ENCODE measurements at regions not wholly inside any gene's neighbourhood (a gene's known extent, or its start where the extent isn't known, plus 50 kb on each side); places are given as distances from the start of the nearest gene placed in this dataset.
"Not testable (repeated sequence)": the region's sequence is repeated elsewhere in the genome, so short reads cannot be mapped to it uniquely, and the experiment has no call there.

DNA sequence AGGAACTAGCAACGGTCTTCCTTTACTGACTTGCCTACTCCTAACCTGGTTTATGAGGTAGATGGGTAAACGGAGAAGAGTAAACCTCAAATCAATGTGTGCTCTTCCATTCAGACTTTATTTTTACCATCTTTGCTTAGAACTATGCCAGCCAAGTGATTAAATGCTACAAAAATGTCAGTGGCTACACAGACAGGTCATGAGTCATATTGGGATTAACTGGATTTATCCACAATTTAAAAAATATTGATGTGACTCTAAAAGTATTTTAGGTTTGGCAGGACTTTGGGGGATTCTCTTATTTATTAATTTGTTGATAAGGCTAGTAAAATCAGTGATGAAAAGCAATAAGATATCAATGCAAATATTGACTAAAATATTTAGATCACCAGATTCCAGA, 275.0 kb downstream of the PLK2 start:
- H3K4me1 Mint-ChIP-seq (ENCODE audit: low read depth): no peaks in the 10 kb centered on the region
- no peak for DNase-seq (ENCODE audit: low spot score)

DNA sequence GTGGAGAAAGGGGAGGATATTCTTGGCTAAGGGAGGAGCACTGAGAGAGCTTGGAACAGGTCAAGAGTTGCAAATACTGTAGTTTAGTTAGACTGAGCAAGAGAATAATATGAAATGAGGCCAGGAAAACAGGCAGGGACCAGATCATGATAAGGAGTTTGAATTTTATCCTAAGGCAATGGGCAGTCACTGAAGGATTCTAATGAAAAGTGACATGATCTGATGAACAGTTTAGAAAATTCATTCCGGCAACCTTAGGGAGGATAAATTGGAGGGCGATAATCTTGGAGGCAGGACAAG, 276.1 kb downstream of the PLK2 start:
- no peaks in the 10 kb centered on the region for H3K36me3 Mint-ChIP-seq (ENCODE audit: low read depth)
- H3K9me3 Mint-ChIP-seq: no peaks in the 10 kb centered on the region
- no peak for DNase-seq (ENCODE audit: low spot score)
- H3K27ac Mint-ChIP-seq: no peak overlapping the region
- no peak overlapping the region for H3K4me3 Mint-ChIP-seq
- H3K27me3 Mint-ChIP-seq (ENCODE audit: low read depth): no peaks in the 10 kb centered on the region
- no peaks in the 10 kb centered on the region for H3K4me1 Mint-ChIP-seq (ENCODE audit: low read depth)

More for the DNA sequence above, 275.0 kb downstream of the PLK2 start:
- Mint-ChIP-seq H3K27ac (no peak overlapping the region), H3K9me3 (no peaks in the 10 kb centered on the region), H3K27me3 (ENCODE audit: low read depth) (no peaks in the 10 kb centered on the region), H3K4me3 (no peak overlapping the region), H3K36me3 (ENCODE audit: low read depth) (no peaks in the 10 kb centered on the region)

DNA sequence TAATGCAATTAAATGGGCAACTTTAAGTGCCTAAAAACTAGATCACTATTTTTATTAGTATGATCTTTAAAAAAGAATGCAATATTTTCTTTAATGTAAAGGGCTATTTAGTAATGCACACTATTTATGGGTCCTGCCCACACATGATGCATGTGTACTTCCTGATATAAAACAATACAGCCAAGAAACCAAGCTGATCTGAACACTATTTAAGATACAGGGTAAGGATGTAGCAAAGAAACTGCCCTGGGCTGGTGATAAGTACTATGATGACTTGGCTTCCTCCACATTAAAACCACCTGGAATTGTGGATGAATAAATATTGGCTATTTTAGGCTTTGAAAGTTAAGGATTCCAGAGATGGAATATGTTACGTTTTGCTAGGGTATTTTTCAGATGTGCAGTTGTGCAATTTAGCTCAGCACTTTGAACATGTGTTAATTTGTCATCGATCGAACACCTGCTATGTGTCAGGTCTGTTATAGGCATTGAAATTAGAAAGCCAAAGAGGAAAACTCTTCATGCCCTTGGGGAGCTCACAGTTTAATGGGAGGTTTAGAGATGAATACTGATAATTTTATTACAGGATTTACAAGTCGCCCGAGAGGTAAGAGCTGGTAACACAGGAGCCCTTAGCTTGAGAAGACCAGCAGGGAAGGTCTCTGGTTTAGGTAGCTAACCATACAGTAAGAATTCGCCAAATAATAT, 276.7 kb downstream of the PLK2 start:
- Mint-ChIP-seq H3K27me3 (ENCODE audit: low read depth) (no peaks in the 10 kb centered on the region), H3K4me1 (ENCODE audit: low read depth) (no peaks in the 10 kb centered on the region), H3K9me3 (no peaks in the 10 kb centered on the region), H3K4me3 (no peak overlapping the region), H3K27ac (no peak overlapping the region), H3K36me3 (ENCODE audit: low read depth) (no peaks in the 10 kb centered on the region)
- no peak for DNase-seq (ENCODE audit: low spot score)

DNA sequence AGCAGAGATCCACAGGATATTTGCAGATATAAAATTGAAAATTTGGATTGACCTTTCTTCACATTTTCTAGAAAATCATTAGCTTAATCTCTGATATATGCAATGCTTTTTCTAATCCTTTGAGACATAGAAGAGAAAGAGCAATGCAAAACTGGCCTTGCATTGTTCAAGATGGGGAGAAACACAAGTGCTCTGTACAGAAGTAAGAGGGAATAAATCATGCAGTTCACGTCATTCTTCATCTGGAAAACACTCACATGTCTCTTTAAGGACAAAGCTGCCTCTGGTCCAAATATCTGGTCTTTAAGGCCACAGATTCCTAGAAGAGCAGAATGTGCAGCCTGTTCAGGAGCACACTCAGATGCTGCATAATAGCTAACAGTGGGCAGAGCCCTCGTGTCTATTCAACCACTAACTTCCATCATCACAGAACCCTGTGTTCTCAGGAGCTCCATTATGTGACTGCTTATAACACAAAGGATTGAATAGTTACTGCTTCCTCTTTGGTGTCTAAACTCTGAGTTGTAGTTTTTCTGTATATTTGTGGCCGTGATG, 277.5 kb downstream of the PLK2 start:
- Mint-ChIP-seq H3K27ac (no peak overlapping the region), H3K9me3 (no peaks in the 10 kb centered on the region), H3K36me3 (ENCODE audit: low read depth) (no peaks in the 10 kb centered on the region), H3K27me3 (ENCODE audit: low read depth) (no peaks in the 10 kb centered on the region), H3K4me3 (no peak overlapping the region), H3K4me1 (ENCODE audit: low read depth) (no peaks in the 10 kb centered on the region)
- no peak for DNase-seq (ENCODE audit: low spot score)

DNA sequence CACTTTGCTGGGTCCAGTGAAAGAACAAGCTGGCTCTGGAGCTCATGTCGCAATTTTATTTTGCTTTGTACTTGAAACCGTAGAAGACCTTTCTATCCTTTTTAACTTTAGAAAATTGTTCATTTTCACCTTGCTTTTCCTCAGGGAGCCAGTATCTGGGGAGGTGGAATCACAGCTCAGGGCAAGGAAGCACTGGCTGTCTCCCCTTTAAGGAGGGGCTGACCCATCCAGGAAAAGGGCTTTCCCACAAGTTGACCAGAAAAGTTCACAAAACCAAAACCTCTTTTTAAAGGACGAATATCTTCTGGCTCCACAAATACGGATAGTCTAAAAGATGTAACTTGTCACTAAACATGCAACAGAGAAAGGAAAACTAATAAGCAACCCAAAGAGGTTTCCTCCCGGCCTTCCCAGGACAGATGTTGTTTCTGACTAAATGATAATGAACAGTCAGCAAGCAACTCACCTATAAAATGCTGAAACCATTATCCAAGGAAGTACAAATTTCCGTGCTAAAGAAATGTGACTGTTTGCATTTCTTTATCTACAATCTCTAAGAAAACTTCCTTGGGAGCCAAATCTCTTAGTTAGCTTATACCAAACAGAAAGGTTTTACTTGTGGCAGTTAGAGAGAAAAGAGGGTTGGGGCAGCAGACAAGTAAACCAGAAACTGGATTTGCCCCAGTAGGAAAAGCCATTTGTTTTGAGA, 278.2 kb downstream of the PLK2 start:
- no peak for DNase-seq (ENCODE audit: low spot score)
- Mint-ChIP-seq H3K9me3 (no peaks in the 10 kb centered on the region), H3K27ac (no peak overlapping the region), H3K4me3 (no peak overlapping the region), H3K27me3 (ENCODE audit: low read depth) (no peaks in the 10 kb centered on the region), H3K36me3 (ENCODE audit: low read depth) (no peaks in the 10 kb centered on the region), H3K4me1 (ENCODE audit: low read depth) (no peaks in the 10 kb centered on the region)

DNA sequence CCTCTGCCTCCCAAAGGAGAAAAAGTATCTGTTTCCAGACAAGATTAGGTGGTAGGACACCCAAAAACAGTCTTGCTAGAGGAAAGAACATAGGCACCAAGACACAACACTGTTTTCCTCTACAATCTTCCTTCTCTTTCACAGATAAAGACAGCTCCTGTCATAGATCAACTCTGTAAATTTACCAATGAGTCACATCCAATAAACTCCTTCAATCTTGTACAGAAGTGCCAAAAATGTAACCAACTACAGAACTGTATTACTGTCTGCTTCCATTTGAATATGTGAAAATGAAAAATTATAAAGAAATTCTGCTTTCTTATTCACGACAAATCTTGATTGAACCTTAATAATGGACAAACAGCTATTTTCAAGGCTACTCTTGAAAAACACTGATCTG, 286.9 kb downstream of the PLK2 start:
- H3K4me3 Mint-ChIP-seq: no peak overlapping the region
- no peaks in the 10 kb centered on the region for H3K36me3 Mint-ChIP-seq (ENCODE audit: low read depth)
- H3K4me1 Mint-ChIP-seq (ENCODE audit: low read depth): no peaks in the 10 kb centered on the region
- H3K27me3 Mint-ChIP-seq (ENCODE audit: low read depth): no peaks in the 10 kb centered on the region
- no peak overlapping the region for H3K27ac Mint-ChIP-seq
- H3K9me3 Mint-ChIP-seq: no peaks in the 10 kb centered on the region
- DNase-seq (ENCODE audit: low spot score): no peak

DNA sequence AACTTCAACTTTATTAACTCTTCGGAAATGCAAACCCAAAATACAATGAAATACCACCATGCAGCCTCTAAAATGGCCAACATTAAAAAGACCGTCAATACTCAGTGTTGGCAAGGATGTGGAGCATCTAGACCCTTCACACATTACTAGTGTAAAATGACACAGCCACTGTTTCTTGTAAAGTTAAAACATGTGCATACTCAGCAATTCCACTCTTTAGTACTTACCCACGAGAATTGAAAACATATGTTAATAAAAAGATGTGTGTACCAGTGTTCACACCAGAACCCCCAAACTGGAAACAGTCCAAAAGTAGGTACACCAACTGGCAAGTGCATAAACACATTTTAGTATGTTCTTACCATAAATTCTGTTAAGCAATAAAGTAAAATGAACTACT, 294.7 kb downstream of the PLK2 start:
- Mint-ChIP-seq H3K36me3 (ENCODE audit: low read depth) (no peaks in the 10 kb centered on the region), H3K4me1 (ENCODE audit: low read depth) (no peaks in the 10 kb centered on the region), H3K27me3 (ENCODE audit: low read depth) (no peaks in the 10 kb centered on the region), H3K9me3 (no peaks in the 10 kb centered on the region), H3K27ac (no peak overlapping the region), H3K4me3 (no peak overlapping the region)
- no peak for DNase-seq (ENCODE audit: low spot score)

DNA sequence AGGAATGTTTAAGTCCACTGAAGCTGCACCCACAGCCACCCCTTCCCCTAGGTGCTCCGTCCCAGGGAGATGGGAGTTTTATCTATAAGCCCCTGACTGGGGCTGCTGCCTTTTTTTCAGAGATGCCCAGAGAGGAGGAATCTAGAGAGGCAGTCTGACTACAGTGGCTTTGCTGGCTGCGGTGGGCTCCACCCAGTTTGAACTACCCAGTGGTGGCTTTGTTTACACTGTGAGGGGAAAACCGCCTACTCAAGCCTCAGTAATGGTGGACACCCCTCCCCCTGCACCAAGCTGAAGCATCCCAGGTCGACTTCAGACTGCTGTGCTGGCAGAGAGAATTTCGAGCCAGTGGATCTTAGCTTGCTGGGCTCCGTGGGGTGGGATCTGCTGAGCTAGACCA, 298.0 kb downstream of the PLK2 start:
- DNase-seq (ENCODE audit: low spot score); H3K4me1 Mint-ChIP-seq (ENCODE audit: low read depth); H3K27ac Mint-ChIP-seq; H3K4me3 Mint-ChIP-seq; H3K27me3 Mint-ChIP-seq (ENCODE audit: low read depth); H3K9me3 Mint-ChIP-seq; H3K36me3 Mint-ChIP-seq (ENCODE audit: low read depth): not testable (repeated sequence)

DNA sequence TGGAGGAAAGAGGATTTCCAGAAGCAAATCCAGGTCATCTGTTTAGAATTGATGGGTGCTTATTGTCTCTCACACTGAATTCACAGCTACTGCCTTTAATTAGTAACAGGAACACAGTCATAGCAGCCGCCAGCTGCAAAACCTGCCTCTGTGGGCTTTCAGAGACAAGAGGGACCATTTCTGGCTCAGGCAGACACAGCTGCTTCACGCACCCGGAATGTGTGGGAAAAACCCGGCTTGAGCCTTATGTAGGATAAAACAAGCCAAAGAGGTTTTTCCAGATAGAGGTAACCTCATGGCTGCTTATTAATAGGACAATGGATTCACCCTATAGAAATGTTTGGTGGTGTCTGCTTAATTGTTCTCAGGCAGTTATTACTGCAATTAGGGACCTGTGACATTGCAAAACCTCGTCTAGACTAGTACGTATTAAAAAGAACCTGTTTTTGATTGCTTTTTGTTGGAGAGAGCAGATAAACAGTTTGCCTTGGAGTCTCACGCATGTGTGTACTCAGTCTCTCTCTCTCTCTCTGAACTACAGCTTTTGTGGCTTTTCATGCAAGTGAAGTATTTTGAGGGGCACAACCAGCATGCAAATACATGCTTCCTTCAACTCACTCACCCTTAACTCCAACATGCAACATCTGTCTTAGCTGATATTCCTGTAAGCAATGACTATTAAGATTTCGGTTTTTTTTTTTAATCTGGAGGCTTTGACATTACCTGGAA, 302.7 kb downstream of the PLK2 start:
- no peaks in the 10 kb centered on the region for H3K27me3 Mint-ChIP-seq (ENCODE audit: low read depth)
- H3K4me3 Mint-ChIP-seq: no peak overlapping the region
- H3K36me3 Mint-ChIP-seq (ENCODE audit: low read depth): no peaks in the 10 kb centered on the region
- no peak overlapping the region for H3K27ac Mint-ChIP-seq
- no peak for DNase-seq (ENCODE audit: low spot score)
- H3K9me3 Mint-ChIP-seq: no peaks in the 10 kb centered on the region
- H3K4me1 Mint-ChIP-seq (ENCODE audit: low read depth): no peaks in the 10 kb centered on the region

DNA sequence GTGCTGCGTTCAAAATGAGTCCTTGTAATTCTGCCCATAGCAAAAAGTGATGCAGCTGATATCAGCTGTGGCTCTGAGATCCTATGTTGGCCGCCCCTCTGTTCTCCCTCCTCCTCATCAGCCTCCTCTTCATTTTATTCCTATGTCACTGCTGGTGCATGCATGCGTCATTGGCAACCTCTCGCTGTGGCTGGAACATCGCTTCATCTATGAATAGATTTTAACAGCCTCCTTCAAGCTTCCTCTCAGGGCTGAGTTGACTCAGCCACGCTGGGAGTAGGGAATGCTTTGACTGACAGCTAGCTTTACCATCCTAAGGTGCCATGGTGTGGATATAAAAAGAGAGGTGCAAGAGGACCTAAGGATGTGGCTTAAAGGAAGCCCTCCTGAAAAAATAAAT, 303.5 kb downstream of the PLK2 start:
- Mint-ChIP-seq H3K4me3 (no peak overlapping the region), H3K27me3 (ENCODE audit: low read depth) (no peaks in the 10 kb centered on the region), H3K36me3 (ENCODE audit: low read depth) (no peaks in the 10 kb centered on the region), H3K4me1 (ENCODE audit: low read depth) (no peaks in the 10 kb centered on the region), H3K9me3 (no peaks in the 10 kb centered on the region), H3K27ac (no peak overlapping the region)
- DNase-seq (ENCODE audit: low spot score): no peak

DNA sequence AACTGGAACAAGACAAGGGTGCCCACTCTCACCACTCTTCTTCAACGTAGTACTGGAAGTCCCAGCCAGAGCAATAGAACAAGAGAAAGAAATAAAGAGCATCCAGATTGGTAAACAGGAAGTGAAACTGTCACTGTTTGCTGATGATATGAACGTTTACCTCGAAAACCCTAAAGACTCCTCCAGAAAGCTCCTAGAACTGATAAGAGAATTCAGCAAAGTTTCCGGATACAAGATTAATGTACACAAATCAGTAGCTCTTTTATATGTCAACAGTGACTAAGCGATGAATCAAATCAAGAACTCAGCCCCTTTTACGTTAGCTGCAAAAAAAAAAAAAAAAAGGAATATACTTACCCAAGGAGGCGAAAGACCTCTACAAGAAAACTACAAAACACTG, 306.6 kb downstream of the PLK2 start:
- Mint-ChIP-seq H3K4me1 (ENCODE audit: low read depth) (no peaks in the 10 kb centered on the region), H3K27me3 (ENCODE audit: low read depth) (no peaks in the 10 kb centered on the region), H3K36me3 (ENCODE audit: low read depth) (no peaks in the 10 kb centered on the region), H3K9me3 (no peaks in the 10 kb centered on the region), H3K27ac (no peak overlapping the region), H3K4me3 (no peak overlapping the region)
- no peak for DNase-seq (ENCODE audit: low spot score)

DNA sequence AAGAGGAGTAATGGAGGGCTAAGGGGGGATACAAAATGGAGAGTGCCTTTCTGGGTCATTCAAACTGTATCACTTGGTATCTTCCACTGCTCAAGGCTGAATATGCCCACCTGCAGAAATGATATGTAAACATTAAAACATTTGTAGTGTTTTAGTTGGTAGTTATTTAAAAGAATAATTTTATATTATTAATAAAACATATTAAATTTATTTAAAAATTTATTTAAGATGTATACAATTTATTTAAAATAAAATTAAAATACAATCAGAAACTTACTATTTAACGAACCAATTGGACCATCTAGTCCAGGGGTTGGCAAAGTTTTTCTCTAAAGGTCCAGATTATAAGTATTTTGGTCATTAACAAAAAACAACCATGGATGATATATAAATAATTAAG, 308.5 kb downstream of the PLK2 start:
- Mint-ChIP-seq H3K27ac (no peak overlapping the region), H3K36me3 (ENCODE audit: low read depth) (no peaks in the 10 kb centered on the region)

DNA sequence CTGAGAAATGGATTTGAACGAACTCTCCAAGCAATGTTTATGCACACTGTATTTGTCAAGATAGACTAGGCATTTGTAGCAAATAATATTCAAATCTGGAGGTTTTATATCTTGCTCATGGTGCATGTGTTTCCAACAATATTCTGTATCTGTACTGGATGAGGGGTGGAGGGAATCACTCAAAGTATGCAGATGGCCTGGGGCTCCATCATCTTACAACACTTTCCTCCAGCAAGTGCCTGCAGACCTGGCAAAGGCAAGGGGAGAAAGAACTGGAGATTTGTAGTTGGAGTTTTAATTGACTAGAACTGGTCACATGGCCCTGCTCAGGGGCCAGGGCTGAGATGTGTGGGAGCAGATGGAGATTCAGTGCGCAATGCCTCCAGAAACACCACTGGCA, 309.0 kb downstream of the PLK2 start:
- Mint-ChIP-seq H3K36me3 (ENCODE audit: low read depth) (no peaks in the 10 kb centered on the region), H3K4me3 (no peak overlapping the region), H3K4me1 (ENCODE audit: low read depth) (no peaks in the 10 kb centered on the region), H3K27ac (no peak overlapping the region), H3K27me3 (ENCODE audit: low read depth) (no peaks in the 10 kb centered on the region), H3K9me3 (no peaks in the 10 kb centered on the region)
- no peak for DNase-seq (ENCODE audit: low spot score)

More for the DNA sequence above, 308.5 kb downstream of the PLK2 start:
- Mint-ChIP-seq H3K9me3 (no peaks in the 10 kb centered on the region), H3K4me1 (ENCODE audit: low read depth) (no peaks in the 10 kb centered on the region), H3K4me3 (no peak overlapping the region), H3K27me3 (ENCODE audit: low read depth) (no peaks in the 10 kb centered on the region)
- DNase-seq (ENCODE audit: low spot score): no peak

DNA sequence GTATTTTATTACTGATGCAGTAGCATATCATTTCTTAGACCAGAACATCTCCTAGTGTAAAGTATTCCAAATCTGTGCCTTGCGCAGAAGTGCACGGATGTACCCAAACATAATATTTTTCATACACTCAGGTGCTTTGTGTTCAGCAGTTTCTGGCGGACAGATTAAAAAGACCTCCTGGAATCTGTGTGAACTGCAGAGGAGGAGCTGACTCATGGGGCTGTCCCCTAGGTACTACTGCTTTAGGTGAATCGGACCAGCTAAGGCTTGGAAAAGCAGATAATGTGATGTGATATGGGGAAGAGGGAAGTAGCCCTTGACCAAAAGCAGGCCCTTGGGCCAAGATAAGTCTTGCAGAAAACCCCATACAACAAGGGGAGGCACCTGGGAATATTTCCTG, 310.1 kb downstream of the PLK2 start:
- Mint-ChIP-seq H3K27me3 (ENCODE audit: low read depth) (no peaks in the 10 kb centered on the region), H3K9me3 (no peaks in the 10 kb centered on the region), H3K4me3 (no peak overlapping the region), H3K4me1 (ENCODE audit: low read depth) (no peaks in the 10 kb centered on the region), H3K36me3 (ENCODE audit: low read depth) (no peaks in the 10 kb centered on the region), H3K27ac (no peak overlapping the region)
- DNase-seq (ENCODE audit: low spot score): no peak
